Sigmoid colon (tissue), 6 donors: ENCODE measurements at regions not wholly inside any gene's neighbourhood (a gene's known extent, or its start where the extent isn't known, plus 50 kb on each side); places are given as distances from the start of the nearest gene placed in this dataset.

ENCODE experiments used
- DNase-seq: peaks from one replicate; pipeline ENCODE4 v3.0.0-alpha.2; 2019
- H3K27ac ChIP-seq, 4 donors: fragments of 200-600 bp; sonication (generic); one replicate each; pipeline ENCODE4 v1.5.1; 2016 to 2019; ENCODE audit warnings: mild to moderate bottlenecking in 1 of 4
- H3K27me3 ChIP-seq, 3 donors: fragments of 200-600 bp; sonication (generic); one replicate each; pipeline ENCODE4 v1.5.1; 2019; ENCODE audit warnings: mild to moderate bottlenecking in 1 of 3
- H3K36me3 ChIP-seq, 4 donors: fragments of 200-600 bp; sonication (generic); one replicate each; pipeline ENCODE4 v1.5.1; 2016 to 2019
- H3K4me1 ChIP-seq, 4 donors: fragments of 200-600 bp; sonication (generic); one replicate each; pipeline ENCODE4 v1.5.1; 2017 to 2019
- H3K4me3 ChIP-seq, 4 donors: fragments of 200-600 bp; sonication (generic); one replicate each; pipeline ENCODE4 v1.5.1; 2017 to 2019; ENCODE audit warnings: mild to moderate bottlenecking in 2 of 4, moderate library complexity in 1 of 4
- H3K9me3 ChIP-seq, 4 donors: fragments of 200-600 bp in 3 of 4; sonication (generic) in 3 of 4; one replicate each; pipeline versions ENCODE4 v1.5.1 to v1.6.1; 2013 to 2019
- EP300 ChIP-seq, 4 donors: sonication (generic); formaldehyde crosslinking; IDR thresholded peaks; one replicate each; pipeline ENCODE4 v1.6.1; 2017; ENCODE audit warnings: antibody characterized with exemption in 4 of 4
- POLR2A ChIP-seq, 2 donors: fragments of 450-650 bp; IDR thresholded peaks; one replicate each; pipeline ENCODE4 v1.6.1; 2016; ENCODE audit warnings: antibody characterized with exemption in 2 of 2, mild to moderate bottlenecking in 2 of 2, moderate library complexity in 2 of 2
- POLR2AphosphoS5 ChIP-seq, 4 donors: sonication (generic); formaldehyde crosslinking; IDR thresholded peaks; one replicate each; pipeline ENCODE4 v1.6.1; 2017; ENCODE audit warnings: antibody characterized with exemption in 4 of 4
- WGBS, 2 donors: extraction: QIAGEN DNeasy Blood & Tissue Kit; methylation state at CpG; one replicate each; pipeline ENCODE4 v1.1.7; 2013; 5-methylcytosine and 5-hydroxymethylcytosine counted together
- intact Hi-C: fragments of 100-400 bp; cut with DNase I; formaldehyde crosslinking; loops from one replicate; pipeline ENCODE4 v1.15.1; 2023
- TF ChIP-seq, protein P1 (sequence below), 4 experiments: fragments of 450-650 bp in 3 of 4; fragments of 200-600 bp in 1 of 4; IDR thresholded peaks; one replicate each; pipeline ENCODE4 v1.5.1; 2016 to 2019; ENCODE audit warnings: antibody characterized with exemption in 4 of 4, mild to moderate bottlenecking in 3 of 4, moderate library complexity in 2 of 4
- donor health status: healthy with polysubstance abuse.
- donor health status: healthy.

DNA sequence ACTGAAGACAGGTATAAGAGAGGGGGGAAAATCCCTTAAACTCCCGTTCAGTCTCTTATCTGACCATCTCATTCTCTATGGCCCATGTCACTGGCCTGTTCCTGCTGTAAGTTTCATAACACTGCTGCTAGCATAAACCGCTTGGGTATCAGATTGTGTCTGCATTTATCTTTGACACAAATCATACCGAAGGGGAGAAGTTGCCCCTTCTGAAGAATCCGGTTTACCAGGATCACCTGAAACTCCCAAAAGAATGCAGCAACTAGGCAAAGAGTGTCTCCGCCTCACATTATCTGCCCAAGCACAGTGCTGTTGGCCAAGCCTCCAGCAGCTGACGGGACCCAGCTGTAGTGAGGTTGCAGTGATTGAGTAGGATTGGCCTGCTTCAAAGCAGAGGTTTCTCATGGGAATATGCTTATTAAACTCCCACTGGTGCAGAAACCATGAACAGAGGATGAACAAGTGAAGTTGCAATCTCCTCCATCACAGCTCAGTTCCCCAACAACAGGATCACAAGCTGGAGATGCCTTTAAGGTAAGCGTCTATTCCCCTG is 71.3 kb upstream of the PUDP start:
- Histone ChIP-seq H3K4me1 (no peaks in the 10 kb centered on the region), H3K27me3 (no peaks in the 10 kb centered on the region), H3K27ac (no peak overlapping the region), H3K9me3 (no peaks in the 10 kb centered on the region), H3K36me3 (no peaks in the 10 kb centered on the region), H3K4me3 (no peak overlapping the region)
- 86 to 87% methylated on average over 7 of the region's 7 CpGs for WGBS, 2 donors
- TF ChIP-seq EP300 (IDR thresholded peaks at IDR 0.05) (no peak), POLR2AphosphoS5 (IDR thresholded peaks at IDR 0.05) (no peak), POLR2A (IDR thresholded peaks at IDR 0.05) (no peak)
- TF ChIP-seq, protein P1, sequence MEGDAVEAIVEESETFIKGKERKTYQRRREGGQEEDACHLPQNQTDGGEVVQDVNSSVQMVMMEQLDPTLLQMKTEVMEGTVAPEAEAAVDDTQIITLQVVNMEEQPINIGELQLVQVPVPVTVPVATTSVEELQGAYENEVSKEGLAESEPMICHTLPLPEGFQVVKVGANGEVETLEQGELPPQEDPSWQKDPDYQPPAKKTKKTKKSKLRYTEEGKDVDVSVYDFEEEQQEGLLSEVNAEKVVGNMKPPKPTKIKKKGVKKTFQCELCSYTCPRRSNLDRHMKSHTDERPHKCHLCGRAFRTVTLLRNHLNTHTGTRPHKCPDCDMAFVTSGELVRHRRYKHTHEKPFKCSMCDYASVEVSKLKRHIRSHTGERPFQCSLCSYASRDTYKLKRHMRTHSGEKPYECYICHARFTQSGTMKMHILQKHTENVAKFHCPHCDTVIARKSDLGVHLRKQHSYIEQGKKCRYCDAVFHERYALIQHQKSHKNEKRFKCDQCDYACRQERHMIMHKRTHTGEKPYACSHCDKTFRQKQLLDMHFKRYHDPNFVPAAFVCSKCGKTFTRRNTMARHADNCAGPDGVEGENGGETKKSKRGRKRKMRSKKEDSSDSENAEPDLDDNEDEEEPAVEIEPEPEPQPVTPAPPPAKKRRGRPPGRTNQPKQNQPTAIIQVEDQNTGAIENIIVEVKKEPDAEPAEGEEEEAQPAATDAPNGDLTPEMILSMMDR (IDR thresholded peaks at IDR 0.05), result no peak
- no peak for DNase-seq
- intact Hi-C loops, result no loop called here

GRCh38 chrX:7218321-7219152 is 70.6 kb upstream of the PUDP start:
- 91 to 92% methylated on average over 8 of the region's 8 CpGs for WGBS, 2 donors
- Histone ChIP-seq H3K36me3 (no peaks in the 10 kb centered on the region), H3K4me1 (no peaks in the 10 kb centered on the region), H3K9me3 (no peaks in the 10 kb centered on the region), H3K27me3 (no peaks in the 10 kb centered on the region), H3K4me3 (no peak overlapping the region), H3K27ac (no peak overlapping the region)
- intact Hi-C loops, result no loop called here
- no peak for DNase-seq
- no peak for TF ChIP-seq POLR2AphosphoS5 (IDR thresholded peaks at IDR 0.05)

DNA sequence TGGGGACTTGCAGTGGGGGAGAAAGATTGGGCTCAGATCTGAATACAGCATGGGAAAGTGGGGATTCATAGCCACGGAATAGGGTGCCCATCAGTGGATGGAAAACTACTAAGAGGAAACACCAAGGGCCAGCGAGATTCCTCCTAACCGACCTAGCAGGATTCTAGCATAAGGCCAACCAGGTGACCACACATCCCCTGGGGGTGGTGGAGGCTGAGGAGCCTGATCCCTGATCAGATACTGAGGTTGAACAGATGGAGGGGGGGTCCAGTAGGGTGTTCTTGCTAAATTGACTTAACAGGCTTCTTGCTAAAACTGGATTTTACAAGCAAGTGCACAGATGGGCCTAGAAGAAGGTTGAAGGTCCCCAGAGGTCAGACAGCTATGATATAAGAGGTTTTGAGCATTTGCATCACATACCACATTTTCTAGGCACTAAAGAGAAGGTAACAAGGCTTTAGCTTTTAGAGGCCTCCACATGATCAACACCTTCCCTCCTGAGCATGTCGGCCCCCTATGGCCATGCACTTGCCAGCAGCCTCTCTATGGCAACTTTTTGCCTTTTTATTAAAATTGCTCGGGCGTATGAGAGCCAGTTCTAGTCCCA is 69.1 kb upstream of the PUDP start:
- Histone ChIP-seq H3K9me3 (no peaks in the 10 kb centered on the region), H3K27me3 (no peaks in the 10 kb centered on the region), H3K27ac (no peak overlapping the region), H3K4me1 (no peaks in the 10 kb centered on the region), H3K36me3 (no peaks in the 10 kb centered on the region), H3K4me3 (no peak overlapping the region)
- no peak for DNase-seq
- 91 to 94% methylated on average over 6 of the region's 6 CpGs for WGBS, 2 donors
- TF ChIP-seq EP300 (IDR thresholded peaks at IDR 0.05) (no peak), POLR2AphosphoS5 (IDR thresholded peaks at IDR 0.05) (no peak), POLR2A (IDR thresholded peaks at IDR 0.05) (no peak)
- TF ChIP-seq, protein P1 (IDR thresholded peaks at IDR 0.05), result no peak
- intact Hi-C loops, result no loop called here

DNA sequence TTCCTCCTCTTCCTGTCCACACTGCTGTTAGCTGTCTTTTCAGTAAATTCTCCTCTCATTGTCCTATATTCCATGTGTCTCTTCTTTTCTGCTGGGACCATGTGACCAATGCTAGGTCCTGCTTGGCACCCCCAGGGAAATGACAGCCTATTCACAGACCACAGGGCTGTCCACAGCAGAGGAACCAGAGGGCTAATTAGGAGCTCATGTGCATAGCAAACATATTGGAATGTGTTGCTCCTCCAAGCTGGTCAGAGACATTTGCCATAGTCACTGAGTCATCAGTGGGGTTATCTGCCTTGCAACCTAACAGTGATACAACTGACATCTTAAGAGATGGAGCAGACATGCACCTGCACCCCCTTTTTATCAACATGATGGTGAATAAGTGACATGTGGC is 67.9 kb upstream of the PUDP start:
- Histone ChIP-seq H3K4me3 (no peak overlapping the region), H3K36me3 (no peaks in the 10 kb centered on the region), H3K27ac (no peak overlapping the region), H3K27me3 (no peaks in the 10 kb centered on the region), H3K4me1 (no peaks in the 10 kb centered on the region), H3K9me3 (no peaks in the 10 kb centered on the region)
- intact Hi-C loops, result no loop called here
- TF ChIP-seq POLR2AphosphoS5 (IDR thresholded peaks at IDR 0.05), result no peak
- TF ChIP-seq POLR2A (IDR thresholded peaks at IDR 0.05), result no peak
- TF ChIP-seq EP300 (IDR thresholded peaks at IDR 0.05), result no peak
- no peak for DNase-seq

DNA sequence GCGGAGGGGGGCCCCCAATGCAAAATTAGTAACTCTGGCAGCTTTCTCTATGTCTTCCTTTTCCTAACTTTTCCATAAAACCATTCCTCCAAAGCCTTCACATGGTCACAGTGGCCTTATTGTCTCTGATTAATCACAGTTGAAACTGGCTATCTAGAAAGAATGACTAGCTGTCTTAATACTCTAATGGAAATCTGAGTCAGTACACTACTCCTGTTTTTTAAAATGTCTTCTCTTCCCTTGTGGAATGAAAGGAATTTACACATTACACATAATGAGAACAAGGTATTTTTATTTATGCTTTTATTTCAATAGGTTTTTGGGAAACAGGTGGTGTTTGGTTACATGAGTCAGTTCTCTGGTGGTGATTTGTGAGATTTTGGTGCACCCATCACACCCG is 66.3 kb upstream of the PUDP start:
- WGBS, 2 donors, result 81 to 89% methylated on average over 2 of the region's 2 CpGs
- no peaks in the 10 kb centered on the region for H3K27me3 ChIP-seq
- TF ChIP-seq POLR2A (IDR thresholded peaks at IDR 0.05) (no peak), EP300 (IDR thresholded peaks at IDR 0.05) (no peak), POLR2AphosphoS5 (IDR thresholded peaks at IDR 0.05) (no peak)
- TF ChIP-seq, protein P1 (IDR thresholded peaks at IDR 0.05), result no peak
- no peak for DNase-seq
- intact Hi-C loops, result no loop called here
- H3K4me3 ChIP-seq, result no peak overlapping the region
- H3K27ac ChIP-seq, result no peak overlapping the region
- H3K4me1 ChIP-seq, result no peaks in the 10 kb centered on the region
- H3K9me3 ChIP-seq, result no peaks in the 10 kb centered on the region
- no peaks in the 10 kb centered on the region for H3K36me3 ChIP-seq
